ENCODE measurements at regions not wholly inside any gene's neighbourhood (a gene's known extent, or its start where the extent isn't known, plus 50 kb on each side); places are given as distances from the start of the nearest gene placed in this dataset.

DNA sequence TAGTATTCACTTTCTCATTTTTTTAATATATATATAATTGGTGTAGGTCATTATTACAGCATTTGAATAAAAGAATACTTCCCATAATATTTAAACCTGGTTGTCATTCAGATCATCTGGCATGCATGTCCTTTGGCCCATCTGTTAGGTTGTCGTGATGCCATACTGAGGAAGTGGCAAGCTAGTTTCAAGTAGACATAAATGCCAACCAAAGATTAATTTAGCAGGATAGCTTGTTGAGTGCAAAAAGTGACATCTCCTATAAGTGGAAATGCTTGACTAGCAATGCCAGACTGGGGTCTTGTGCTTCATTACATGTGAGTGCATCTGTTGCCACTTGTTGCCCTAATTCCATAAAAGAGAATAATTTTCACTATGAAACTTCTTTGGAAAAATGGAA lies 1044.7 kb downstream of the GRIK2 start (continued):
- TF ChIP-seq CHD1 (IDR thresholded peaks at IDR 0.05; ENCODE audit: low read depth, low read length) (no peak), SIRT6 (IDR thresholded peaks at IDR 0.05; ENCODE audit: low read length) (no peak)
- TF ChIP-seq, protein P1, sequence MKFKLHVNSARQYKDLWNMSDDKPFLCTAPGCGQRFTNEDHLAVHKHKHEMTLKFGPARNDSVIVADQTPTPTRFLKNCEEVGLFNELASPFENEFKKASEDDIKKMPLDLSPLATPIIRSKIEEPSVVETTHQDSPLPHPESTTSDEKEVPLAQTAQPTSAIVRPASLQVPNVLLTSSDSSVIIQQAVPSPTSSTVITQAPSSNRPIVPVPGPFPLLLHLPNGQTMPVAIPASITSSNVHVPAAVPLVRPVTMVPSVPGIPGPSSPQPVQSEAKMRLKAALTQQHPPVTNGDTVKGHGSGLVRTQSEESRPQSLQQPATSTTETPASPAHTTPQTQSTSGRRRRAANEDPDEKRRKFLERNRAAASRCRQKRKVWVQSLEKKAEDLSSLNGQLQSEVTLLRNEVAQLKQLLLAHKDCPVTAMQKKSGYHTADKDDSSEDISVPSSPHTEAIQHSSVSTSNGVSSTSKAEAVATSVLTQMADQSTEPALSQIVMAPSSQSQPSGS (IDR thresholded peaks at IDR 0.05; ENCODE audit: low read length): no peak

All from H1 (cell line).